Limb (tissue), 2 donors: ENCODE measurements at regions not wholly inside any gene's neighbourhood (a gene's known extent, or its start where the extent isn't known, plus 50 kb on each side); places are given as distances from the start of the nearest gene placed in this dataset.
"Not testable (repeated sequence)": the region's sequence is repeated elsewhere in the genome, so short reads cannot be mapped to it uniquely, and the experiment has no call there.

Experiments
- DNase-seq, 2 donors: peaks; one replicate each; pipeline ENCODE4 v3.0.0-alpha.2; 2016; ENCODE audit errors: extremely low spot score in 2 of 2

GRCh38 chr6:69487688-69488087 lies 309.1 kb downstream of the LMBRD1 start:
- no peak for DNase-seq

DNA sequence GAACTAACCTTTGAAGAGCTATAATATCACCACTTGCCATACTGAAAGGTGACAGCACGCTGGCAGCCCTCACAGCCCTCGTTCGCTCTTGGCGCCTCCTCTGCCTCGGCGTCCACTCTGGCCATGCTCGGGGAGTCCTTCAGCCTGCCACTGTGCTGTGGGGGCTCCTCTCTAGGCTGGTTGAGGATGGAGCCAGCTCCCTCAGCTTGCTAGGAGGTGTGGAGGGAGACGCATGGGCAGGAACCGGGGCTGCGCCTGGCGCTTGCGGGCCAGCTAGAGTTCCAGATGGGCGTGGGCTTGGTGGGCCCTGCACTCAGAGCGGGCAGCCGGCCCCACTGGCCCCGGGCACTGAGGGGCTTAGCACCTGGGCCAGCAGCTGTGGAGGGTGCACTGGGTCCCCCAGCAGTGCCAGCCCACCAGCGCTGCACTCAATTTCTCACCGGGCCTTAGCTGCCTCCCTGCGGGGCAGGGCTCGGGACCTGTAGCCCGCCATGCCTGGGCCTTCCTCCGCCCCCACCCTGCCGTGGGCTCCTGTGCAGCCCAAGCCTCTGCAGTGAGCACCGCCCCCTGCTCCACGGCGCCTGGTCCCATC lies 329.7 kb downstream of the LMBRD1 start:
- DNase-seq = no peak

DNA sequence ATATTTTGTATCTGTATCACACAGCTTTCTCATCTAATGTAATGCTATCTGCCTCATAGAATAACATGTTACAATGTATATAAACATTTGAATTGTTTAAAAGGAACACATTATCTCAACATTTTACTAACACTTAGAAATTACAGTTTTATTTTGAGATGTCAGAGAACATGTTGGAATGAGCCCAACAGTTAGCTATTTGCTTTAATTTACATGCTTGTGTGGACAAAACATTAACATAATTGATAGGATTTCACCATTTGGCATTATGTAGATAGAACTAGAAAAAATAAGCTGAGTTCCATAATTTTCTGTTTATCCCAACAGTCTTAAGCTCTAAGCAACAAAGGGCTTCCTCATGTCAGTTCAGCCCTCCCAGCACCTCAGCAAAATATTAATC lies 330.9 kb downstream of the LMBRD1 start:
- no peak for DNase-seq

- DNase-seq = no peak
Observed at GRCh38 chr6:69456086-69456485, 340.7 kb downstream of the LMBRD1 start.

DNA sequence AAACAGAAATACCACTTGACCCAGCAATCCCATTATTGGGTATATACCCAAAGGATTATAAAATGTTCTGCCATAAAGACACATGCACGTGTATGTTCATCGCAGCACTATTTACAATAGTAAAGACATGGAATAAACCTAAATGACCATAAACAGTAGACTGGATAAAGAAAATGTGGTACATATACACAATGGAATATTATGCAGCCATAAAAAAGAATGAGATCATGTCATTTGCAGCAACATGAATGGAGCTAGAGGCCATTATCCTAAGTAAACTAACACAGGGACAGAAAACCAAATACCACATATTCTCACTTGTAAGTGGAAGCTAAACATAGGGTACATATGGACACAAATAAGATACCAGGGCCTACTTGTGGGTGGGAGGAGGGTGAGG lies 342.2 kb downstream of the LMBRD1 start:
- not testable (repeated sequence) for DNase-seq

DNA sequence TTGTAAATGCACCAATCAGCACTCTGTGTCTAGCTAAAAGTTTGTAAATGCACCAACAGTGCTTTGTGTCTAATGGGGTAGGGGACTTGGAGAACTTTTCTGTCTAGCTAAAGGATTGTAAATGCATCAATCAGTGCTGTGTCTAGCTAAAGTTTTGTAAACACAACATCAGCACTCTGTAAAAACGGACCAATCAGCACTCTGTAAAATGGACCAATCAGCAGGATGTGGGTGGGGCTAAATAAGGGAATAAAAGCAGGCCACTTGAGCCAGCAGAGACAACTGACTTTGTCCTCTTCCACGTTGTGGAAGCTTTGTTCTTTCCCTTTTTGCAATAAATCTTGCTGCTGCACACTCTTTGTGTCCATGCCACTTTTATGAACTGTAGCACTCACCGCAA lies 346.3 kb downstream of the LMBRD1 start:
- not testable (repeated sequence) for DNase-seq

DNA sequence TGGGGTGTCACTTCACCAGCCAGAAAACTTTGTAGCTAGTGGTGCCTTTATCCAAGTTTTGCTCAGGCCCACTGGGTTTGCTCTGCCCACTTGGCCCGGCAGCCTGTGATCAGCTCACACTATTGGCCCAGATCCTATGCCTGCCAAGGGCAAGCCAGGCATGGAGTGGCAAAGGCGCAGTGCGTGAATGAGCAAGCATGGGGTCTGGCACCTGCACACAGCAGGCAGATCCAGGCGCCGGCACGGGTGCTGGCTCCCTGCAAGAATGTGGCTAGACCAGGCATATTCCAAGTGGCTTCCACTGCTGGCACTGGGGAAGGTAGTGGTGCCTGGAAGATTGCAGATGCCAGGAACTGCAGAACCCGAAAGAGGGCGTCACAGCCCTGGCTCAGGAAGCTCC lies 346.9 kb downstream of the LMBRD1 start:
- DNase-seq = no peak
